ENCODE measurements at regions not wholly inside any gene's neighbourhood (a gene's known extent, or its start where the extent isn't known, plus 50 kb on each side); places are given as distances from the start of the nearest gene placed in this dataset.
"Not testable (repeated sequence)": the region's sequence is repeated elsewhere in the genome, so short reads cannot be mapped to it uniquely, and the experiment has no call there.

DNA sequence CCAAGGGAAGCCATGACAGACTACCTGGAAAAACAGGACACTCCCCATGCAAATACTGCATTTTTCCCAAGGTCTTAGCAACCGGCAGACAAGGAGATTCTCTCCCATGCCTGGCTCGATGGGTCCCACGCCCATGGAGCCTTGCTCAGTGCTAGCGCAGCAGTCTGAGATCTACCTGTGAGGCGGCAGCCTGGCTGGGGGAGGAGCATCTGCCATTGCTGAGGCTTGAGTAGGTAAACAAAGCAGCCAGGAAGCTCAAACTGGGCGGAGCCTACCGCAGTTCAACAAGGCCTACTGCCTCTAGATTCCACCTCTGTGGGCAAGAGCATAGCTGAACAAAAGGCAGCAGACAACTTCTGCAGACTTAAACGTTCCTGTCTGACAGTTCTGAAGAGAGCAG is 1417.2 kb downstream of the FSTL5 start:
- DNase-seq = not testable (repeated sequence)

GRCh38 chr4:160772668-160773067 is 1391.1 kb downstream of the FSTL5 start:
- no peak for DNase-seq

- no peak for DNase-seq
Observed at GRCh38 chr4:160795216-160795615, 1368.6 kb downstream of the FSTL5 start.

- no peak for DNase-seq
Observed at GRCh38 chr4:160808174-160808573, 1355.6 kb downstream of the FSTL5 start.

GRCh38 chr4:160809576-160809975 is 1354.2 kb downstream of the FSTL5 start:
- DNase-seq = no peak

GRCh38 chr4:160810424-160810823 is 1353.4 kb downstream of the FSTL5 start:
- DNase-seq = no peak

GRCh38 chr4:160810941-160811340 is 1352.9 kb downstream of the FSTL5 start:
- DNase-seq = no peak

DNA sequence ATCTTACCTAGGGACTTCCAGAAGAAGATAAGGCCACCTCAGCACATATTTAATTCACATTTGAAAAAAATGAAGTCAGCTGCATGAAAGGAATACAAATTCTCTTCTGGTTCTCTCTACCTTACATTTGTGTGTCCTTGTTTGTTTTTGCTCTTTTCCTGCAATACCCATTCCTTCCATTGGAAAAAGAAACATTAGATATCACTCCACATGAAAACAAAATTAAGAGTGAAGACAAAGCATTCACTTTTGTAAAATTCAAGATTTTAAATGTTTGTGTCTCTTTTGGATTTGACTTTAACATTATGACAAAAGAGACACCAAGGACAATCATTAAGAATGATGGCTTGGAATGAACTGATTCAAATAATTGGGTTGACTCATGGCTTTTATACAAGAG is 1351.8 kb downstream of the FSTL5 start:
- DNase-seq = no peak

GRCh38 chr4:160814726-160815125 is 1349.1 kb downstream of the FSTL5 start:
- no peak for DNase-seq

DNA sequence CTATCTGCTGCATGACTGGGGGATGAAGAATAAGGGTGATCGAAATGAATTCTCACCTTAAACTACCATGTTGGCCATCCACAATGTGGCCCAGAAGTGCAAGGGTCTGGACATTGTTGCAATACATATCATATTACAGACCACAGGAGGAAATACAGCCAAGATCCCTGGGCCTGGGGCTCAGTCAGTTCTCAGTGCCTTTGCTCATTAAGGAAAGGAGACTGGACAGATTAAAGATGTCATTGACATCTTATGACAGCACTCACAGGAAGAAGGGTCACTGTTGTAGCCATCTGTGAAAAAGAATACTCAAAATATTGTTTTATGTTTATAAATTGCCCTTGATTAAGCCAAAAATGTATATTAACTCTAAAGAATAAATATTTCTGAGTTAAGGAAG is 1345.2 kb downstream of the FSTL5 start:
- DNase-seq = no peak

- DNase-seq = no peak
Observed at GRCh38 chr4:160819791-160820190, 1344.0 kb downstream of the FSTL5 start.

- DNase-seq = no peak
Observed at GRCh38 chr4:160824481-160824880, 1339.3 kb downstream of the FSTL5 start.

- DNase-seq = no peak
Observed at GRCh38 chr4:160825644-160826338, 1338.0 kb downstream of the FSTL5 start.

DNA sequence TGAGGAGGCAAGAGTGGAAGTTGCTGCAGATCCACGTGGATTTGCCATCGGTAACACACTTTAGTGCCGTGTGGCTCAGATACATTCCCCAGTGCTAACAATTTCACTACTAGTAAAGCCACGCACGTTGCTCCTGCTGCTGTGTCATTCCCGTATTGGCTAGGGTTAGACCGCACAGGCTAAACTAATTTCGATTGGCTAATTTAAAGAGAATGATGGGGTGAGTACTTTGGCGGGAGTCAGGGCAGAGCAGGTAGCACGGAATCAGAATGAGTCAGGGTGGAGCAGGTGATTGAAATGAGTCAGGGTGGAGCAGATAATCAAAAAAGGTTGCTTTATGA is 1337.5 kb downstream of the FSTL5 start:
- DNase-seq = no peak

DNA sequence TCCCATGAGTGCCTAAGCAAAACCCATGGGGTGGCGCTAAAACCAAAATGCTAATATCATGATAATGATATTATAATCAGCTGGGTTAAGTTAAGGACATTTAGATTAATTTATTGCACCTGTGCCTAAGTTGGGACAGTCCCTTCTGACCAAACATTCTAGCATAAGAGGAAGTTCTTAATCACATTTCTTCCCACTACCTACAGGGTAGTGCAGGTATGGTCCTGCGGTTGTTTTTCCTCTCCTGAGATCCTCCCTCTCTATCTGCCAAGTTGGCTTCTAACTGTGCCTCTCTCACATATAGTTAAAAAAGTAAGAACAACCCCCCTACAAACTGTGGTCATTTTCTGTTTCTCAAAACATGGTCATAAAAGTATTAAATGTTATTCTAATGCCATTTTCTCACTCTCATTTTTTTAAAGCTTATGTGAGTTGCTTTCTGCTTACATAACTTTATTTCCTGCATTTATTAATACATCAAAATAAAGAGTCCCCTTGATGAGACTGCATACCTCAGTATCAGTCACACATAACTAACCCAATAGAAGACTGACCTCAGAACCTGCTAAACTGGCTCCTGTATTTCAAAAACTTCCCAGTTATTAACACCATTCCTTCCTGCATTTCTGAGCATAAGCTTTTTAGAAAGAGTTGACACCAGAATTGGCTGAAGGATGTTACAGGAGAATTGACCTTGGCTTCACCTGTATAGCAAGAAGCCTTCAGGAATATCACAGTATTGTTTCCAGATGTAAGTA is 1332.5 kb downstream of the FSTL5 start:
- no peak for DNase-seq

- no peak for DNase-seq
Observed at GRCh38 chr4:160835789-160836188, 1328.0 kb downstream of the FSTL5 start.

DNA sequence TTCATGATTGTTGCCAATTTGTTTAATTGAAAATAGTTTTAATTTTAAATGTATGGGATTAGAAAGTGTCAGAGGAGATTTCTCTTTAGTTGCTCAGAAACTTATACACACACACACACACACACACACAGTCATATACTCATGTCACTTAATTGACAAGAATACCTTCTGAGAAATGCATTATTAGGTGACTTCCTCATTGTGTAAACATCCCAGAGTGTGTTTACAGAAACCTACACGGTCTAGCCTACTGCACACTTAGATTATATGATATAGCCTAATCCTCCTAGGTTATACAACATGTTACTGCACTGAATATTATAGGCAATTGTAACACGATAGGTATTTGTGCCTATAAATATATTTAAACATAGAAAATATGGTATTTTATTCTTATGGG is 1327.4 kb downstream of the FSTL5 start:
- DNase-seq = no peak

DNA sequence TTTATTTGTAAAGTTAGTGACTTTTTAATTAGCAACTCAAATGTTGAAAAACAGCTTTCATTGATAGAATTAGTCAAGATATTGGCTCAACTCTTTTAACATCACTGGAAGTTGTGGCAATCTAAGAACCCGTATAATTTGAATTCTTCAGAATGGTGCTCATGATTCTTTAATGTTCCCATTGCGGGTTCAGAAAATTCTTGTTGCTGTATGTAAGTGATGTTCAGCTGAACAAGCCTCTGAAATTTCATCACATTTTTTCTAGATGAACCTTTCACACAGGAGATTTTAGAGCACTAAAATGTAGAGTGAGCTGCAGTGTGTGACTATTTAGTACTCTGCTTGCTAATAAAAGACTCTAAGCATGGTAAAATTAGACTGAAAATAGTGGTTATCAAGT is 1317.7 kb downstream of the FSTL5 start:
- DNase-seq = no peak

- DNase-seq = no peak
Observed at GRCh38 chr4:160847228-160847627, 1316.6 kb downstream of the FSTL5 start.

DNA sequence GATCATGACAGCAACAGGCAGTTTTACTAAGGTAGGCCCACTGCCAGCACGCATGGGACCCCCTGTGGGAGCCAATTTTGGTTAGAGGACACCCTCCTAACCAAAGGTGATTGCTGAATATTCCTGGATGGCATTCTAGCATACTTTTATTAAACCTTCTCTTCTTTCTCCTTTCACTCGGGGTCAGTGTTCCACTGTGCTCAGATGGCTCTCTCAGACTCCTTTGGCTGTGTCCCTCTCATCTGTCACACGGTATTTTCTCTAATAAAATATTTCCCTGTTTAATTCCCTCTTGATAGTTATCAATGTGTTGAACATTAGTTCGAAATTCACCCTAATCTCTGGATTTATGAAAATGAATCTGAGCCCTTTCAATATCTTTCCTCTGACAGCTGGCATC is 1315.3 kb downstream of the FSTL5 start:
- DNase-seq = no peak

DNA sequence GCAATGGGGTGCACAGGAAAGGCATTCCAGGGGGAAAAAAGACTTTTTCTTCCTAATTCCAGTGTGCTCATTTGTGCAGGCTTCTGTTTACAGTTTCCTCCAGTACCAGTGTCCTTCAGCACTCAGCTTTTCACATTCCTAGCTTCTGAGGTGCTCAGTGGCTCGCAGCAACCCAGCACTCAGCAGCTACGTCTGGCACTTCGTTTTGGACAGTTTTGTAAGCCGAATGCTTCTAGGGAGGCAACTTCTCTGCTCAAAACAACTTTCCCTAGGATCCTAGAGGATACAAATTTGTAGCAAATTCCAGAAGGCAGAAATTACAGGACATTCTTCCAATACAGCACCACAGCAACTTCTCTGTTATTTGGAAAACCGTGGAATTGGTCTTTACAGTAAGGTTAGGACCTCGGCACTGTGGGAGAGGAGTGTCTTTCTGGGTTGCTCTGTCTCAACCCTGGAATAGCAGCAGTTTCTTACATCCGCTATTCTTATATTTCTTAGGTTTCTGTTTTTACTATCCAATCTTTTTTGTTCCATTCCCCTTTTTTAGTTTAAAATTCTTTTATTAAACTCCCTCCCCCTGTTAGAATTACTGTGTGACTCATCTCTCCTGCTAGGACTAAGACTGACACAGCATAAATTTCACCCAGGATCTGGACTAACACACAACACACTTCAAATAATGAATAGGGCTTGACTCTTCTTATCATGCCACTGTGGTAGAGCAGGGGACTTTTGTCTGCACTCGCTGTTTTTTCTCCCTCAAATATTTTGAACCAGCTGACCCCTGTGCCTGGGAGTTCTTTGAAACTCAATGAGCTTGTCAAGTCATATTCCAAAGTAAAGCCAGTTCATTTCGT is 1314.7 kb downstream of the FSTL5 start:
- no peak for DNase-seq

- no peak for DNase-seq
Observed at GRCh38 chr4:160864253-160864652, 1299.5 kb downstream of the FSTL5 start.

DNA sequence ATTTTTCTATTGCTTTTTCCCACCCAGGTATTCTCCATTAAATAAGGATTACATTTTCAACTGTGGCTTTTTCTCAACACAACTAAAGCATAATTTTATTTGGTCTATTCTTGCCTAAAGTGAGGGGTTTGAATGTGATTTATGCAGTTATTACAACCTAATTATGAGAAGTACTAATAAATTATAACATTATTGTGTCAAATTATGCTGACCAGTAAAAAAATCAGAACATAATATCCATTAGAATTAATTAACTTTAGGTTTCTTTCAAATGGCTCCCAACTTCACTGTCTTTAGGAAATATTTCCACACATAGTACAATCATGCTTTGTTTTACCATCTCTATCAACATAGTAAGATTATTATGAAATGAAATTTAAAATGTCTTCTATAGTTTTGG is 1293.9 kb downstream of the FSTL5 start:
- DNase-seq = no peak

DNA sequence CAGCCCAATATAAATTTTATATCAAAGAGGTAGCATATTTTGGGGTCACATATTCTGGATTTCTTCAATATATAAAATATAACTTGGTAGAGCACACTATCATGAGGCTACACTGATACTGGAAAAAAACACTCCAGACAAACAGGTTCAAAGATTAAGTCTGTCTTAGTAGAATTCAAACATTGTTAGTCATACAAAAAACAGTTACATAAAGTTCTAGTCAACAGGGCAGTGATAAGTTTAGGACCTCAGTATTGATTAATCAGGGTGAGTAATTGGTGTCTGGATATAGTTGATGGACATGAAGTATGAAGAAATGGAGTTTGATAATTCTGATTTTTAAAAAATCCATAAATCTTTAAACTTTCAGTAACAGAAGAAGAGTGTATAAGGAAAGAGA is 1291.3 kb downstream of the FSTL5 start:
- DNase-seq = no peak
